T-helper 17 cell (primary cell): ENCODE measurements at regions not wholly inside any gene's neighbourhood (a gene's known extent, or its start where the extent isn't known, plus 50 kb on each side); places are given as distances from the start of the nearest gene placed in this dataset.

Experiments used
- ATAC-seq: fragments of 150-1000 bp; cut with Tn5 transposase; 2 replicates; pipeline ENCODE4 v1.10.0; 2021; ENCODE audit warnings: mild to moderate bottlenecking, moderate library complexity
- DNase-seq, 3 donors: peaks; one replicate each; pipeline versions ENCODE4 v3.0.0 to v3.0.0-alpha.2; 2020 to 2021
- H3K9me3 ChIP-seq: one replicate; pipeline ENCODE4 v1.7.0; 2013; ENCODE audit warnings: low read length, mild to moderate bottlenecking; ENCODE audit not compliant: control insufficient read depth, poor library complexity, severe bottlenecking
- H3K27ac Mint-ChIP-seq: one replicate; pipeline ENCODE4 v1.8.0; 2022; ENCODE audit warnings: mild to moderate bottlenecking, moderate library complexity, mixed read lengths
- H3K27me3 Mint-ChIP-seq: one replicate; pipeline ENCODE4 v1.8.0; 2022; ENCODE audit warnings: mixed read lengths
- H3K36me3 Mint-ChIP-seq: one replicate; pipeline ENCODE4 v1.8.0; 2022; ENCODE audit warnings: low read depth, mixed read lengths
- H3K4me1 Mint-ChIP-seq: one replicate; pipeline ENCODE4 v1.8.0; 2022; ENCODE audit warnings: mild to moderate bottlenecking, mixed read lengths
- H3K4me3 Mint-ChIP-seq: one replicate; pipeline ENCODE4 v1.8.0; 2022; ENCODE audit warnings: mild to moderate bottlenecking, moderate library complexity, mixed read lengths

DNA sequence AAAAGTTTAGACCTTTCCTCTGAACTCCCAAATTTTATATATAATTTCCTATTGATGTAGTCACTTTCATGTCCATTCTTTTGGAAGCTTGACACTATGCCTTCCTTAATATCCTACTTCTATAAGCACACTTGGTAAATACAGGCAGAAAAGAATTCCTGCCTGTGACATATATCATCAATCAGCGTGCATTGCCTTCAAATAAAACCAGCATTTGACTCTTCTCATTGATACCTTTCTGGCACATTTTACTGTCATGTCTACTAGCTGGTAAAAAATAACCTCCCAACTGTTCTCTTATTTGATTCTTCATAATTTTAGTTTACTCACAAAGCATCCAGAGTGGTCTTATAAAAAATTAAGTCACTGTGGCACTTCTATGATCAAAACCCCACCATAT lies 693.5 kb downstream of the CBLN2 start:
- no peak overlapping the region for H3K27ac Mint-ChIP-seq
- H3K9me3 ChIP-seq: no peaks in the 10 kb centered on the region
- no peaks in the 10 kb centered on the region for H3K4me1 Mint-ChIP-seq
- H3K36me3 Mint-ChIP-seq: no peaks in the 10 kb centered on the region
- H3K27me3 Mint-ChIP-seq: no peaks in the 10 kb centered on the region
- ATAC-seq (no peak), DNase-seq (no peak)
- no peak overlapping the region for H3K4me3 Mint-ChIP-seq

DNA sequence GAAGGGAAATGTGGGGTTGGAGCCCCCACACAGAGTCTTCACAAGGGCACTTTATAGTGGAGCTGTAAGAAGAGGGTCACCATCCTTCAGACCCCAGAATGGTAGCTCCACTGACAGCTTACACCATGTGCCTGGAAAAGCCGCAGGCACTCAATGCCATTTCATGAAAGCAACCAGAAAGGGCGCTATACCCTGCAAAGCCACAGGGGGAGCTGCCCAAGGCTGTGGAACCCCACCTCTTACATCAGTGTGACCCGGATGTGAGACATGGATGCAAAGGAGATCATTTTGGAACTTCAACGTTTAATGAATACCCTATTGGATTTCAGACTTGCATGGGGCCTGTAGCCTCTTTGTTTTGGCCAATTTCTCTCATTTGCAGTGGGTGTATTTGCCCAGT lies 694.7 kb downstream of the CBLN2 start:
- no peak overlapping the region for H3K27ac Mint-ChIP-seq
- no peaks in the 10 kb centered on the region for H3K4me1 Mint-ChIP-seq
- DNase-seq: no peak
- no peaks in the 10 kb centered on the region for H3K36me3 Mint-ChIP-seq
- H3K27me3 Mint-ChIP-seq: no peaks in the 10 kb centered on the region
- no peak overlapping the region for H3K4me3 Mint-ChIP-seq
- H3K9me3 ChIP-seq: no peaks in the 10 kb centered on the region
- ATAC-seq: no peak

DNA sequence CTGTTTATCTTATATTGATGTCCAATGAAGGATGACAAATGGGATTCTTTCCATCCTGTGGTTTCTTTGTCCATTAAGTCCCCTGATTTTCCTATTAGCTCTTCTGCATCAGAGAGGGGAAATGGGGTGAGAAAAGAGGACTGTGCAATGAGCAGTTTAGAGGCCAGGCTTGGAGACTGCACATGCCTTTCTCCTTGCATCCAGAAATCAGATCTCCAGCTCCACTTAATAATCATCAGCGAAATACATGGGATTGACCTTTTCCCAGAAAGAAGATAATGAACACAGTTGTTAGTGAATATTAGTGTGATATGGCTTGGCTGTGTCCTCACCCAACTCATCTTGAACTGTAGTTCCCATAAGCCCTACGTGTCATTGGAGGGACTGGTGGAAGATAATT lies 697.4 kb downstream of the CBLN2 start:
- no peak overlapping the region for H3K4me3 Mint-ChIP-seq
- H3K36me3 Mint-ChIP-seq: no peaks in the 10 kb centered on the region
- no peaks in the 10 kb centered on the region for H3K9me3 ChIP-seq
- DNase-seq (no peak), ATAC-seq (no peak)
- no peaks in the 10 kb centered on the region for H3K4me1 Mint-ChIP-seq
- H3K27me3 Mint-ChIP-seq: no peaks in the 10 kb centered on the region
- no peak overlapping the region for H3K27ac Mint-ChIP-seq

DNA sequence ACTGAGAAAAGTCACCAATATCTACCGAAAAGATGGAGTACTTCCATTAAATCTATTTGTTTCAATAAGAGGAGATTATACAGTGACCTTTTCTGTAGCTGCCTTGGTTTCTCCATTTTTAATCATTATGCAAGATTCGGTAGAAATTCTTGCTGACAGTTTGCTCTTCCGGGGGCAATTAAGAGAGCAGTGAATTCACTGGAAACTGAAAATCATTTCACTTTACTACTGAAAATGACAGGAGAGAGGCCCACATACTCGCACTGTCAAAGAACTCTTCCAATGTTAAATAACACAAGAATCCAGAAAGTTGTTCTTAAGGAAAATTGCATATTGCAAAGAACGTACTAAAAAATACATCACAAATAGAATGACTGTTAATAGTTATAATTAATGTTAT lies 699.3 kb downstream of the CBLN2 start:
- Mint-ChIP-seq H3K4me3 (no peak overlapping the region), H3K36me3 (no peaks in the 10 kb centered on the region), H3K27me3 (no peaks in the 10 kb centered on the region), H3K4me1 (no peaks in the 10 kb centered on the region), H3K27ac (no peak overlapping the region)
- DNase-seq: no peak
- no peaks in the 10 kb centered on the region for H3K9me3 ChIP-seq
- ATAC-seq: no peak

DNA sequence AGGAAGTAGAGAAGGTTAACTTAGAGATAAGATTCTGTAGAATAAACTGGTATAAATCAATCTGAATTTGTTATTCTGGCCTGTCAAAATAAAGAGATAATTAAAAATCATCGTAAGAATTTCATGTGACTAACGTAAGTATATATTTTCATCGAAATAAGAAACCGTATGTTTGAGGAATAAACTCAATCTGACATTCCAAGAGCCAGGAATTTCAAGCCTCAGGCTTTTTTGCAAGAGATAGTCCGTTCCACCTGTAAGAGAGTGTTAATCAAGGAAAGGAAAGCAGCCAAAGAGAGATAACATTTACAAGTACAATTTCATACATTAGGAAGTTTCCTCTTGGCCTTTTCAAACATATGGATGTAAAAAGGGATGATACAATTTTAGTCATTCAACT lies 701.5 kb downstream of the CBLN2 start:
- no peaks in the 10 kb centered on the region for H3K9me3 ChIP-seq
- Mint-ChIP-seq H3K27me3 (no peaks in the 10 kb centered on the region), H3K36me3 (no peaks in the 10 kb centered on the region), H3K4me3 (no peak overlapping the region), H3K27ac (no peak overlapping the region), H3K4me1 (no peaks in the 10 kb centered on the region)
- no peak for DNase-seq
- no peak for ATAC-seq

DNA sequence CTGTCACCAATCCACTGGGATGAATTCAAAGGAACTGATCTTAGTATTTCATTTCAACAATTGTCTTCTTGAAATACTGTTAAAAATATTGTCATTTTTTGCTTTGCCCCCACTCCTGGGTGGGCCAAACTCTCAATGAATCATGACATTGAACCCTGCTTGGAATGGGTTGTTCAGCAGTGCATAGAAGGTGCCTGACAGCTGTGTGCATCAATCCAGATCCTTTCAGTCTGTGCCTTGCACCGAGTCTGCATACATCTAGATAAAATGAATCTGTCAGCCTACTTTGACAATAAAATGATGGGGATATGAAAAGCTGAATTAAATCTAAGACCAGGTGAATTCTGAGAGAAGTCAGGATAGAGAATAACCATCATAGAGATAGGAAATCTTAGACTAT lies 706.6 kb downstream of the CBLN2 start:
- no peak for ATAC-seq
- Mint-ChIP-seq H3K4me1 (no peaks in the 10 kb centered on the region), H3K4me3 (no peak overlapping the region), H3K27me3 (no peaks in the 10 kb centered on the region), H3K36me3 (no peaks in the 10 kb centered on the region), H3K27ac (no peak overlapping the region)
- no peak for DNase-seq
- H3K9me3 ChIP-seq: no peaks in the 10 kb centered on the region

DNA sequence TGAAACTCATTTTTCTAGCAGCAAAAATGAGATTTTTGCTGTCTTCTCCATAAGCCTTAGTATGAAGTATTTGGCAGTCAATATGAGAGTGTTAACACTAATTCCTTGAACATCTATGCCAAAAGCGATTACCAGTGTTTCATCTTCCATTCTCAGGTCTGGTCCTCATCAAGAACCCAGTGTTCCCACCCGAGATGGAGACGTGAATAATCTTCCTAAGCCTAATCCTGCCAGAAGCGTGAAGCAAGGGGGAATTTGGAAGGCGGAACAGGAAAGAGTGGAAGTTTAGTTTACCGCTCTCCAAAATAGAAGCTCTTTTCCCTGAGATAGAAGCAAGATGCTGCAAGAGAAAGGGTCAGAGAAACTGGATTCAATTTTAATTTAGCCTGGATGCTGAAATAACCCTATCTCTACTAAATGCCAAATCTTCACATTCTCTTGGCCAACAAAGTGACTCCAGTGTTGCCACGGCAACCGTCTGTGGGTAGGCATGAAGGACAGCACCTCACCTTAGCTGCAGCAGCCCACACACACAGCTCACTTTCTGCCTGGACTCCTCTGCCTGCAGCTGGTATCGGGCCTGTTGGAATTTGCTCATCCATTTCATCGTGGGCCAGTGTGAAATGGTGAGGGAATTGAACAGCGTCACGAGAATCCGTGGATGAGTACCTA lies 711.1 kb downstream of the CBLN2 start:
- Mint-ChIP-seq H3K27ac (no peak overlapping the region), H3K4me3 (no peak overlapping the region), H3K27me3 (no peaks in the 10 kb centered on the region), H3K4me1 (no peaks in the 10 kb centered on the region), H3K36me3 (no peaks in the 10 kb centered on the region)
- H3K9me3 ChIP-seq: no peaks in the 10 kb centered on the region
- ATAC-seq: no peak
- DNase-seq: no peak

DNA sequence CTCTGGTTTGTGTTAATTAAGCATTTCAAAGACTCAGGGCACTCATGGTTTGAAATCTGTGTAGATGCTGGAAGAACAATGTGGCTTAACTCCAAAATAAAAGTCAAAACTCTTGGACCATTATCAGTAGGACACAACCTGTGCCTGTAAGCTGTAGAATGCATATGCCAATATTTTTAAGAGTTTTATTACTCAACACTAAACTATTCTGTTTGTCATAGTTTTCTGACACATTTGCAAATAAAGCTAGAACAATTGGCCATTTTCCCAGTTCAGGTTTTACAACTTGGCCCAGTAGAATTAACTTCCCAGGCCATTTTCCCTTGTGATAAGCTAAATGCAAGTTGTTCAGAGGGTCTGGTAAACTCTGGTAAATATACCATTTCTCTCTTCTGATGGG lies 713.1 kb downstream of the CBLN2 start:
- Mint-ChIP-seq H3K4me3 (no peak overlapping the region), H3K36me3 (no peaks in the 10 kb centered on the region), H3K27ac (no peak overlapping the region), H3K27me3 (no peaks in the 10 kb centered on the region), H3K4me1 (no peaks in the 10 kb centered on the region)
- no peak for ATAC-seq
- H3K9me3 ChIP-seq: no peaks in the 10 kb centered on the region
- DNase-seq: no peak

DNA sequence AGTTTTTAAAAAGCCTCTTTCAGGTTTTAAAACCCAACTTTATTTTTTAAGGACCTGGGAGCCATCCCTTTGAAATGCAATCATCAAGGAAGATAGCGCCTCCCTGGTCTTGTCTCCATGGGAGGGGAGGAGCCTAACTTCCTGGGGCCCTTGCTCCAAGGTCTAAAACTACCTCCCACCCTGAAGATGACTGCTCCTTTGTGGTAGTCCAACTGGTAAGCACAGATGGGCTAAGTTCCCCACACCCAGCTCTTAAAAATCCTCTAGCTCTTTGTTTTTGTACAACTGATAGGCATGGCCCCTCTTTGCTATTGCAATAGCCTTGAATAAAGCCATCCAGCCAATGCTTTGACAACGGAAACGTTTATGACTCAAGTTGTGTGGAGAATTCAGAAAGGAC lies 716.8 kb downstream of the CBLN2 start:
- H3K36me3 Mint-ChIP-seq: no peaks in the 10 kb centered on the region
- DNase-seq (no peak), ATAC-seq (no peak)
- H3K27ac Mint-ChIP-seq: no peak overlapping the region
- H3K9me3 ChIP-seq: no peaks in the 10 kb centered on the region
- no peaks in the 10 kb centered on the region for H3K4me1 Mint-ChIP-seq
- no peak overlapping the region for H3K4me3 Mint-ChIP-seq
- H3K27me3 Mint-ChIP-seq: no peaks in the 10 kb centered on the region

DNA sequence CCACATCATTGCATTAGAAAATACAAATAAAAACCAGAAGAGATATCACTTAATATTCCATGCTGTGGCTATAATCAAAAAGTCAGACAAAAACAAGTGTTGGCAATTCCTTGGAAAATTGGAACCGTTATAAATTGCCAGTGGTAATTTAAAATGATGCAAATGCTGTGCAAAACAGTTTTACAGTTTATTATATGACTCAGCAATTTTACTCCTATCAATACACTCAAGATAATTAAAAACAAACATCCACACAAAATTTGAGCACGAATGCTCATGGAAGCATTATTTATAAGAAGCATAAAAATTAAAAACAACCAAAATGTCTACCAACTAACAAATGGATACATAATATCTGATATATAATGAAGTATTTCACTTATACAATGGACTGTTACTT lies 728.8 kb downstream of the CBLN2 start:
- no peak for DNase-seq
- Mint-ChIP-seq H3K27ac (no peak overlapping the region), H3K27me3 (no peaks in the 10 kb centered on the region), H3K36me3 (no peaks in the 10 kb centered on the region), H3K4me1 (no peaks in the 10 kb centered on the region), H3K4me3 (no peak overlapping the region)
- ATAC-seq: no peak
- no peaks in the 10 kb centered on the region for H3K9me3 ChIP-seq

DNA sequence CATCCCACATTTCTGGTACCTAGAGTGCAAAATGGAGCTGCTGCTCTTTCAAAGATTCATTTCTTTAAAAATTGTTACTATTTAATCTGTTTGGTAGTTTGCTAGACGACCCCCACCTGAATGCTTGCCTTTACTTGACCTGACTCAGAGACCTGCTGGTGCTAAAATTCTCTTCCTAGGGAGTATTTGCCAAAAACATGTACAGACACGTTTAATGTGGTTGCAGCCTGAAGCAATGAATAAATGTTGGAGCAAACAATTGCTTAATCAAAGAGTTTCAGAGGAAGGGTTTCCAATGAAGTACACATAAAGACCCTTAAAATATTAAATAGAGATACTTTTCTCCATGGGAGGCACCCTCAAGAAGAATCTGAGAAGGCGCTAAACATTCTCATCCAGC lies 734.4 kb downstream of the CBLN2 start:
- Mint-ChIP-seq H3K36me3 (no peaks in the 10 kb centered on the region), H3K27ac (no peak overlapping the region)

DNA sequence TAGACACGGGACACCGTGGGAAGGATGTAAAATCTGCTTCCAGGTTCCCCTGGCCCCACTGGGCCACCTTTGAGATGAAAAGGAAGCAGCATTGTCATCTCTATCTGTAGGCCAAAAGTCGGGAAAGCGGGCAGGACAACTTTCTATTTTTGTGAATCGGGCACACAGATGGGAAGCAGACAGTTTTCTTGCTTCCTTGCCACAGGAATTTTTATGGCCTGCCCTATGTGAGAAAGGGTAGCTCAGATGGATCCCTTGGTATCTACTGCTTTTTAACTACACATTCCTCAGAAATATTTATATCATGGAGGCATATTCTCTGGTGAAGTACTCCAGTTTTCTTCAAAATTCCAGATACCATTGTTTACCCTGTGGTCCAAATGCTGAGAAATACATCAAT lies 735.5 kb downstream of the CBLN2 start:
- no peak for DNase-seq
- Mint-ChIP-seq H3K4me1 (no peaks in the 10 kb centered on the region), H3K27me3 (no peaks in the 10 kb centered on the region), H3K36me3 (no peaks in the 10 kb centered on the region), H3K4me3 (no peak overlapping the region), H3K27ac (no peak overlapping the region)
- no peak for ATAC-seq
- H3K9me3 ChIP-seq: no peaks in the 10 kb centered on the region

More for the DNA sequence above, 734.4 kb downstream of the CBLN2 start:
- Mint-ChIP-seq H3K4me3 (no peak overlapping the region), H3K27me3 (no peaks in the 10 kb centered on the region), H3K4me1 (no peaks in the 10 kb centered on the region)
- ATAC-seq (no peak), DNase-seq (no peak)
- no peaks in the 10 kb centered on the region for H3K9me3 ChIP-seq

DNA sequence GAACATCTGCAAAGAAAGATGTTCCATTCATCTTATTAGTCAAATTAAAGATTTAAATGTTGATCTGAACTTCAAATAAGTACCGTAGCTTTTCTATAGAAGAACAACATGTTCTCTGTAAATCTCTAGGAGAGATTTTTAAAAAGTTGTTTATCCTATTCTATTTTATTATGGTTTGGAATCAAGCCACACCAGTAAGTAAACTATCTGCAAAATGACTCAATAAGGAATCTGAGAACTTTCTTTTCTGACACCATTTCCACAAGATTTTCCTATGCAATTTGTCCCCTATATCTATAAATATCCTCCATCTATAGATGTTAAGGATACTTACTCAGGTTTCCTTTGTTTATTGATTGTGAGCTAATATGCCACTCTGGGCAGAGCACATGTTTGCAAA lies 736.6 kb downstream of the CBLN2 start:
- Mint-ChIP-seq H3K27me3 (no peaks in the 10 kb centered on the region), H3K4me3 (no peak overlapping the region), H3K27ac (no peak overlapping the region), H3K4me1 (no peaks in the 10 kb centered on the region), H3K36me3 (no peaks in the 10 kb centered on the region)
- ATAC-seq (no peak), DNase-seq (no peak)
- H3K9me3 ChIP-seq: no peaks in the 10 kb centered on the region

DNA sequence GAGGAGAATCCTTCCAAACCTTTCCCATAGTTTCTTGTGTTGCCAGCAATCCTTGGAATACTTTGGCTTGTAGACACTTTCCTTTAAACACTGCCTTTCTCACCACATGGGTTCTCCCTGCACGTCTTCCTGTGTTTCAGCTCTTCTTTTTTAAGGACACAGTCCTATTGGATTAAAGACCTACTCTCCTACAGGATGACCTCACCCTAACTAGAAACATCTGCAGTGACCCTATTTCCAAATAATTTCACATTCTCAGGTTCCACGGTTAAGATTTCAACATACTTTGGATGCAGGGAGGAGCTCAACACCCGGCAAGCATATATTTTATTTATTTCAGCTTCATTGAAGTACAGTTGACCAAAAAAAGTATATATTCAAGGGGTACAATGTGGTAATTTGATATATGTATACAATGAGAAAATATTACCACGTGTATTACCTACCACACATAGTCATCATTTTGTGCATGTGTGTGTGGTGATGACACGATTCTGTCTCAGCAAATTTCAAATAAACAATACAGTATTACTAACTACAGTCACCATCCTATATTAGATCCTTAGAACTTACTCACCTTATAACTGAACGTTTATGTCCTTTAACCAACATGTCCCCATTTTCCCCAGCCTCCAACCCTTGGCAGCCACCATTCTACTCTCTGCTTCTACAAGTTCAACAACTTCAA lies 745.0 kb downstream of the CBLN2 start:
- Mint-ChIP-seq H3K36me3 (no peaks in the 10 kb centered on the region), H3K27ac (no peak overlapping the region), H3K27me3 (no peaks in the 10 kb centered on the region), H3K4me3 (no peak overlapping the region), H3K4me1 (no peaks in the 10 kb centered on the region)
- no peaks in the 10 kb centered on the region for H3K9me3 ChIP-seq
- ATAC-seq: no peak
- no peak for DNase-seq
